Thoracic aorta (tissue), 2 donors: ENCODE measurements at regions not wholly inside any gene's neighbourhood (a gene's known extent, or its start where the extent isn't known, plus 50 kb on each side); places are given as distances from the start of the nearest gene placed in this dataset.

ENCODE experiments used
- ATAC-seq: fragments of 150-250 bp; one replicate; pipeline ENCODE4 v1.8.0; 2017; ENCODE audit warnings: low read depth; ENCODE audit not compliant: insufficient number of reproducible peaks, low FRiP score
- DNase-seq: peaks from one replicate; pipeline ENCODE4 v3.0.0-alpha.2; 2020; ENCODE audit warnings: low spot score
- H3K27ac ChIP-seq, 2 donors: fragments of 200-600 bp; sonication (generic); 1 replicate in 1 of 2; 2 replicates in 1 of 2; pipeline ENCODE4 v1.5.1; 2016; ENCODE audit warnings: mild to moderate bottlenecking in 2 of 2, moderate library complexity in 2 of 2
- H3K27me3 ChIP-seq: fragments of 200-600 bp; sonication (generic); replicated peaks from 2 replicates; pipeline ENCODE4 v1.6.0; 2016; ENCODE audit warnings: mild to moderate bottlenecking; ENCODE audit not compliant: insufficient read depth
- H3K36me3 ChIP-seq: fragments of 200-600 bp; sonication (generic); one replicate; pipeline ENCODE4 v1.5.1; 2016
- H3K4me1 ChIP-seq, 2 donors: fragments of 200-600 bp; sonication (generic); 1 replicate in 1 of 2; 2 replicates in 1 of 2; pipeline versions ENCODE4 v1.5.1 to v1.6.0; 2016; ENCODE audit warnings: low read depth in 2 of 2, mild to moderate bottlenecking in 1 of 2; ENCODE audit not compliant: control insufficient read depth in 1 of 2
- H3K4me3 ChIP-seq: fragments of 200-600 bp; sonication (generic); 2 replicates; pipeline ENCODE4 v1.5.1; 2016; ENCODE audit warnings: mild to moderate bottlenecking
- H3K9me3 ChIP-seq: fragments of 200-600 bp; sonication (generic); 2 replicates; pipeline ENCODE4 v1.5.1; 2016
- TF ChIP-seq, protein P1 (sequence below): fragments of 200-600 bp; sonication (generic); IDR thresholded peaks from one replicate; pipeline ENCODE4 v1.5.1; 2019; ENCODE audit warnings: antibody characterized with exemption

DNA sequence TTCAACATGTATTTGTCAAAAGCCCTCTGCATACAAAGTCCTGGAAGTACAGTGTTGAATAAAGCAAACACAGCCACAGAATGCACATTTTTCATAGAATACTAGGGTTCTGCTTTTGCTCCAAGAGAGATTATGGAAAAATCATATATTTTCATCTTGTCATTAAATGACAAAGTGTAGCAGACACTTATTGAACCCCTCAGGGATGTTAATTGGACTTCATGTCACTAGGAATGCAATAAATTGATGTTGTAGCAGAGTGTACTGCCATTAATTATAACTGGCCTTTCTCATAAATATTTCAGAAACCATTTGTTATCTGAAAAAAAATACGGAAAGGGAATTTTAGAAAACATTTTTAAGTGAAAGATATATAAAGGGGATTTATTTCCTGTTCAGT, 64.5 kb upstream of the TAC1 start:
- Histone ChIP-seq H3K4me3 (no peak overlapping the region), H3K27me3 (no peaks in the 10 kb centered on the region), H3K36me3 (no peaks in the 10 kb centered on the region), H3K4me1 (no peaks in the 10 kb centered on the region), H3K27ac (no peak overlapping the region), H3K9me3 (no peaks in the 10 kb centered on the region)
- no peak for ATAC-seq
- TF ChIP-seq, protein P1, sequence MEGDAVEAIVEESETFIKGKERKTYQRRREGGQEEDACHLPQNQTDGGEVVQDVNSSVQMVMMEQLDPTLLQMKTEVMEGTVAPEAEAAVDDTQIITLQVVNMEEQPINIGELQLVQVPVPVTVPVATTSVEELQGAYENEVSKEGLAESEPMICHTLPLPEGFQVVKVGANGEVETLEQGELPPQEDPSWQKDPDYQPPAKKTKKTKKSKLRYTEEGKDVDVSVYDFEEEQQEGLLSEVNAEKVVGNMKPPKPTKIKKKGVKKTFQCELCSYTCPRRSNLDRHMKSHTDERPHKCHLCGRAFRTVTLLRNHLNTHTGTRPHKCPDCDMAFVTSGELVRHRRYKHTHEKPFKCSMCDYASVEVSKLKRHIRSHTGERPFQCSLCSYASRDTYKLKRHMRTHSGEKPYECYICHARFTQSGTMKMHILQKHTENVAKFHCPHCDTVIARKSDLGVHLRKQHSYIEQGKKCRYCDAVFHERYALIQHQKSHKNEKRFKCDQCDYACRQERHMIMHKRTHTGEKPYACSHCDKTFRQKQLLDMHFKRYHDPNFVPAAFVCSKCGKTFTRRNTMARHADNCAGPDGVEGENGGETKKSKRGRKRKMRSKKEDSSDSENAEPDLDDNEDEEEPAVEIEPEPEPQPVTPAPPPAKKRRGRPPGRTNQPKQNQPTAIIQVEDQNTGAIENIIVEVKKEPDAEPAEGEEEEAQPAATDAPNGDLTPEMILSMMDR = no peak
- DNase-seq = no peak

GRCh38 chr7:97671571-97671970, 60.3 kb upstream of the TAC1 start:
- Histone ChIP-seq H3K4me3 (no peak overlapping the region), H3K27me3 (no peaks in the 10 kb centered on the region), H3K27ac (no peak overlapping the region), H3K4me1 (no peaks in the 10 kb centered on the region), H3K36me3 (no peaks in the 10 kb centered on the region), H3K9me3 (no peaks in the 10 kb centered on the region)
- no peak for ATAC-seq
- DNase-seq = no peak
- TF ChIP-seq, protein P1 = no peak

- no peak for ATAC-seq
- no peak for DNase-seq
- Histone ChIP-seq H3K27me3 (no peaks in the 10 kb centered on the region), H3K4me1 (no peaks in the 10 kb centered on the region), H3K27ac (no peak overlapping the region), H3K36me3 (no peaks in the 10 kb centered on the region), H3K4me3 (no peak overlapping the region), H3K9me3 (no peaks in the 10 kb centered on the region)
- TF ChIP-seq, protein P1 = no peak
Measured at GRCh38 chr7:97680622-97681021, 51.3 kb upstream of the TAC1 start.
